Transverse colon (tissue), 4 donors: ENCODE measurements at regions not wholly inside any gene's neighbourhood (a gene's known extent, or its start where the extent isn't known, plus 50 kb on each side); places are given as distances from the start of the nearest gene placed in this dataset.
A peak's percentile ranks its signal among the peaks of the same experiment; 100 is the strongest.

Source experiments
- DNase-seq: peaks from one replicate; pipeline ENCODE4 v3.0.0-alpha.2; 2019
- H3K27ac ChIP-seq, 4 donors: fragments of 200-600 bp; sonication (generic); 2 replicates each; pipeline ENCODE4 v1.5.1; 2016 to 2018; ENCODE audit warnings: inconsistent platforms in 4 of 4
- H3K27me3 ChIP-seq: fragments of 200-600 bp; sonication (generic); 2 replicates; pipeline ENCODE4 v1.5.1; 2017; ENCODE audit warnings: inconsistent platforms
- H3K36me3 ChIP-seq, 4 donors: fragments of 200-600 bp; sonication (generic); 2 replicates each; pipeline ENCODE4 v1.5.1; 2017 to 2019; ENCODE audit warnings: inconsistent platforms in 4 of 4
- H3K4me1 ChIP-seq, 4 donors: fragments of 200-600 bp; sonication (generic); 2 replicates each; pipeline ENCODE4 v1.5.1; 2017 to 2020; ENCODE audit warnings: inconsistent platforms in 4 of 4
- H3K4me3 ChIP-seq, 4 donors: fragments of 200-600 bp; sonication (generic); 1 replicate in 1 of 4; 2 replicates in 3 of 4; pipeline versions ENCODE4 v1.5.1 to v1.6.1; 2017 to 2019; ENCODE audit warnings: inconsistent platforms in 4 of 4
- H3K9me3 ChIP-seq, 2 donors: fragments of 200-600 bp; sonication (generic); 2 replicates each; pipeline ENCODE4 v1.5.1; 2017 to 2019; ENCODE audit warnings: inconsistent platforms in 2 of 2
- EP300 ChIP-seq: sonication (generic); formaldehyde crosslinking; IDR thresholded peaks from one replicate; pipeline ENCODE4 v1.6.1; 2017; ENCODE audit warnings: antibody characterized with exemption, low read depth
- POLR2A ChIP-seq: fragments of 450-650 bp; IDR thresholded peaks from one replicate; pipeline ENCODE4 v1.6.1; 2016; ENCODE audit warnings: antibody characterized with exemption, mild to moderate bottlenecking, moderate library complexity
- POLR2AphosphoS5 ChIP-seq, 3 donors: sonication (generic); formaldehyde crosslinking; IDR thresholded peaks; one replicate each; pipeline ENCODE4 v1.6.1; 2016; ENCODE audit warnings: antibody characterized with exemption in 3 of 3
- WGBS, 2 donors: methylation state at CpG; one replicate each; pipeline ENCODE4 v1.1.5; 2018; ENCODE audit warnings: low coverage in 1 of 2; 5-methylcytosine and 5-hydroxymethylcytosine counted together
- in situ Hi-C, 4 donors: fragments of 200-750 bp; cut with MboI; loops; one replicate each; pipeline versions ENCODE4 v1.15.0 to v1.15.1; 2017; ENCODE audit warnings: low sequenced_read_pairs in 3 of 4, low pct_ligation_motif_present in 1 of 4, low pct_unique_long_range_greater_than_20kb in 1 of 4
- intact Hi-C: fragments of 100-400 bp; cut with DNase I; formaldehyde crosslinking; loops from one replicate; pipeline ENCODE4 v1.15.1; 2023; ENCODE audit warnings: low total_unique reads
- TF ChIP-seq, protein P1 (sequence below), 5 experiments: fragments of 200-600 bp in 3 of 5; fragments of 450-650 bp in 2 of 5; sonication (generic) in 3 of 5; IDR thresholded peaks; 1 replicate in 2 of 5; 2 replicates in 3 of 5; pipeline ENCODE4 v1.5.1; 2016 to 2017; ENCODE audit warnings: antibody characterized with exemption in 5 of 5, inconsistent platforms in 3 of 5, mild to moderate bottlenecking in 2 of 5, moderate library complexity in 1 of 5

DNA sequence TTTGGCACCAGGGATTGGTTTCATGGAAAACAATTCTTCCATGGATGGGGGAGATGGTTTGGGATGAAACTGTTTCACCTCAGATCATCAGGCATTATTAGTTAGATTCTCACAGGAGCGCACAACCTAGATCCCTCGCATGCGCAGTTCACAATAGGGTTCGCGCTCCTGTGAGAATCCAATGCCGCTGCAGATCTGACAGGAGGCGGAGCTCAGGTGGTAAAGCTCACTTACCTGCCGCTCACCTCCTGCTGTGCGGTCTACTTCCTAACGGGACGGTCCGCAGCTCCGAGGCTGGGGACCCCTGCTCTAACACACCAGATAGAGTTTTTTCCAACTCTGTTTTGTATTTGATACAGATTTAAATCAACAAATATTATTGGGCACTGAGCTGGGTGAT lies 286.5 kb downstream of the MTX2 start:
- H3K27ac ChIP-seq, result no peak overlapping the region
- 66% methylated on average over 13 of the region's 13 CpGs; no CpG with 5 or more reads in 1 of the 2 donors for WGBS, 2 donors
- H3K27me3 ChIP-seq, result no peaks in the 10 kb centered on the region
- H3K4me3 ChIP-seq, result no peak overlapping the region
- intact Hi-C loops, result loop anchor here (10.0 kb wide), 1 partner anchor 79 kb away; no protein-coding TSS in a partner anchor
- H3K4me1 ChIP-seq, result peaks cover 4 to 24% (median 9%) of the 10 kb centered on the region in 4 donors
- TF ChIP-seq, protein P1, sequence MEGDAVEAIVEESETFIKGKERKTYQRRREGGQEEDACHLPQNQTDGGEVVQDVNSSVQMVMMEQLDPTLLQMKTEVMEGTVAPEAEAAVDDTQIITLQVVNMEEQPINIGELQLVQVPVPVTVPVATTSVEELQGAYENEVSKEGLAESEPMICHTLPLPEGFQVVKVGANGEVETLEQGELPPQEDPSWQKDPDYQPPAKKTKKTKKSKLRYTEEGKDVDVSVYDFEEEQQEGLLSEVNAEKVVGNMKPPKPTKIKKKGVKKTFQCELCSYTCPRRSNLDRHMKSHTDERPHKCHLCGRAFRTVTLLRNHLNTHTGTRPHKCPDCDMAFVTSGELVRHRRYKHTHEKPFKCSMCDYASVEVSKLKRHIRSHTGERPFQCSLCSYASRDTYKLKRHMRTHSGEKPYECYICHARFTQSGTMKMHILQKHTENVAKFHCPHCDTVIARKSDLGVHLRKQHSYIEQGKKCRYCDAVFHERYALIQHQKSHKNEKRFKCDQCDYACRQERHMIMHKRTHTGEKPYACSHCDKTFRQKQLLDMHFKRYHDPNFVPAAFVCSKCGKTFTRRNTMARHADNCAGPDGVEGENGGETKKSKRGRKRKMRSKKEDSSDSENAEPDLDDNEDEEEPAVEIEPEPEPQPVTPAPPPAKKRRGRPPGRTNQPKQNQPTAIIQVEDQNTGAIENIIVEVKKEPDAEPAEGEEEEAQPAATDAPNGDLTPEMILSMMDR (IDR thresholded peaks at IDR 0.05), result no peak
- no peak for TF ChIP-seq POLR2A
- no peaks in the 10 kb centered on the region for H3K9me3 ChIP-seq
- DNase-seq, result peak; percentile 24
- H3K36me3 ChIP-seq, result no peaks in the 10 kb centered on the region
- in situ Hi-C loops, result loop anchor here in 3 of 4 donors (10.0 kb wide), 1 partner anchor 411 kb away; no protein-coding TSS in a partner anchor

GRCh38 chr2:176556373-176556772 lies 287.1 kb downstream of the MTX2 start:
- Histone ChIP-seq H3K9me3 (no peaks in the 10 kb centered on the region), H3K4me3 (no peak overlapping the region), H3K4me1 (peaks cover 4 to 24% (median 9%) of the 10 kb centered on the region in 4 donors), H3K27me3 (no peaks in the 10 kb centered on the region), H3K27ac (no peak overlapping the region), H3K36me3 (no peaks in the 10 kb centered on the region)
- TF ChIP-seq POLR2A (no peak), POLR2AphosphoS5 (IDR thresholded peaks at IDR 0.05) (no peak), EP300 (no peak)
- TF ChIP-seq, protein P1 (IDR thresholded peaks at IDR 0.05), result no peak
- WGBS, 2 donors, result 26% methylated on average over 2 of the region's 2 CpGs; no CpG with 5 or more reads in 1 of the 2 donors
- intact Hi-C loops (loop anchor here (10.0 kb wide), 1 partner anchor 78 kb away; no protein-coding TSS in a partner anchor), in situ Hi-C loops (loop anchor here in 3 of 4 donors (10.0 kb wide), 1 partner anchor 412 kb away; no protein-coding TSS in a partner anchor)
- no peak for DNase-seq

- no peaks in the 10 kb centered on the region for H3K9me3 ChIP-seq
- H3K4me1 ChIP-seq, result peaks cover 1 to 18% (median 7%) of the 10 kb centered on the region in 4 donors
- TF ChIP-seq POLR2AphosphoS5 (IDR thresholded peaks at IDR 0.05), result no peak
- H3K36me3 ChIP-seq, result no peaks in the 10 kb centered on the region
- no peaks in the 10 kb centered on the region for H3K27me3 ChIP-seq
- intact Hi-C loops, result loop anchor here (10.0 kb wide), 1 partner anchor 77 kb away; no protein-coding TSS in a partner anchor
- in situ Hi-C loops, result loop anchor here in 3 of 4 donors (10.0 kb wide), 1 partner anchor 413 kb away; no protein-coding TSS in a partner anchor
- WGBS, 2 donors, result 65 to 89% methylated on average over 1 of the region's 1 CpG
- DNase-seq, result no peak
- H3K27ac ChIP-seq, result no peak overlapping the region
- H3K4me3 ChIP-seq, result no peak overlapping the region
Measured at GRCh38 chr2:176557821-176558220, 288.6 kb downstream of the MTX2 start.

GRCh38 chr2:176558574-176559140 lies 289.4 kb downstream of the MTX2 start:
- 80 to 81% methylated on average over 1 to 4 of the region's 4 CpGs for WGBS, 2 donors
- H3K4me1 ChIP-seq, result peaks cover 0 to 10% (median 3%) of the 10 kb centered on the region in 4 donors
- H3K36me3 ChIP-seq, result no peaks in the 10 kb centered on the region
- intact Hi-C loops (loop anchor here (10.0 kb wide), 1 partner anchor 76 kb away; no protein-coding TSS in a partner anchor), in situ Hi-C loops (loop anchor here in 3 of 4 donors (10.0 kb wide), 1 partner anchor 414 kb away; no protein-coding TSS in a partner anchor)
- no peak overlapping the region for H3K27ac ChIP-seq
- no peaks in the 10 kb centered on the region for H3K27me3 ChIP-seq
- TF ChIP-seq POLR2A (no peak), EP300 (no peak), POLR2AphosphoS5 (IDR thresholded peaks at IDR 0.05) (no peak)
- TF ChIP-seq, protein P1 (IDR thresholded peaks at IDR 0.05), result no peak
- H3K4me3 ChIP-seq, result no peak overlapping the region
- no peaks in the 10 kb centered on the region for H3K9me3 ChIP-seq
- DNase-seq, result no peak
